ENCODE measurements at regions not wholly inside any gene's neighbourhood (a gene's known extent, or its start where the extent isn't known, plus 50 kb on each side); places are given as distances from the start of the nearest gene placed in this dataset.

DNA sequence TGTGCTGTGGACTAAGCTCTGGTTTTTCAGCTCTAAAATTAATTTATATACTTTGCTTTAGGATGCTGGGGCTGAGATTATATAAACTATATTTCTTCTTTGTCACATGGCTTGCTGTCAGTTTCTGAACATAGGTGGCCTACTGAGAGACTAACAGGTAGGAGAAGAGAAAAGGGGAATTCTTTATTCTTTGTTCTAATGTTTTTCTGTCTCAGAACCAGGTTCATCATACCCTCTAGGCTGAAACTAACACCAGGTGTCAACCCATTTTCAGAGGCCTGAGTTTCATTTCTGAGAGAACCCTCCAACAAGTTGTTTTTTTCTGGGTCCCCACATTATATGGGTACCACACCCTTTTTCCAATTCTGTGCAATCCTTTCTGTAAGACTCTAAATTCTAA lies 843.6 kb downstream of the TRIB2 start:
- POLR2A ChIA-PET = no interaction called here
- DNase-seq (ENCODE audit: extremely low read depth in 1 of 4, low spot score in 3 of 4) (no peak), ATAC-seq (no peak), FAIRE-seq (no peak)
- no peaks in the 10 kb centered on the region for H4K20me1 ChIP-seq (replicated peaks; ENCODE audit: control insufficient read depth, insufficient read depth, low read length)
- H3K4me1 ChIP-seq (replicated peaks in 1 of 2; ENCODE audit: control insufficient read depth in 2 of 2, insufficient read depth in 2 of 2, low read length in 2 of 2) = no peaks in the 10 kb centered on the region
- H3K36me3 ChIP-seq (ENCODE audit: control insufficient read depth, insufficient read depth, low read length) = no peaks in the 10 kb centered on the region
- intact Hi-C loops (cut with micrococcal nuclease) (no loop called here), in situ Hi-C loops (cut with MboI) (no loop called here)
- no peak overlapping the region for H3K4me2 ChIP-seq (ENCODE audit: insufficient read depth, low read length)
- H3K4me3 ChIP-seq = no peak overlapping the region
- no TSS peak for BruUV-seq (replicated peaks)
- H3K9me1 ChIP-seq (ENCODE audit: control insufficient read depth, insufficient read depth, low read length) = no peaks in the 10 kb centered on the region
- no peak overlapping the region for H3K27ac ChIP-seq (ENCODE audit: extremely low read depth, low read depth, low read length)
- H3K9me3 ChIP-seq (replicated peaks; ENCODE audit: control insufficient read depth, insufficient read depth, low read depth, low read length) = no peaks in the 10 kb centered on the region
- no peaks in the 10 kb centered on the region for H3K79me2 ChIP-seq (ENCODE audit: control insufficient read depth, insufficient read depth, low read length)
- H3K9ac ChIP-seq (ENCODE audit: insufficient read depth in 1 of 2, low read depth in 2 of 2, low read length in 2 of 2) = no peak overlapping the region
- no peaks in the 10 kb centered on the region for H3K27me3 ChIP-seq (ENCODE audit: control insufficient read depth in 2 of 2, insufficient read depth in 2 of 2, low read length in 2 of 2)
- CTCF ChIA-PET (ENCODE audit: low intra/inter-chr PET ratio) = no interaction called here
- H2AFZ ChIP-seq (ENCODE audit: low read depth, low read length) = no peak overlapping the region
- TF ChIP-seq CSDE1 (IDR thresholded peaks at IDR 0.05) (no peak), ZNF830 (CRISPR knock-in tag; IDR thresholded peaks at IDR 0.05) (no peak), SRSF9 (IDR thresholded peaks at IDR 0.05; ENCODE audit: borderline replicate concordance, low read depth, low read length) (no peak), ERF (CRISPR knock-in tag; IDR thresholded peaks at IDR 0.05) (no peak), POU5F1 (IDR thresholded peaks at IDR 0.05; ENCODE audit: borderline replicate concordance, low read depth, low read length, partially characterized antibody) (no peak), ZBTB8A (IDR thresholded peaks at IDR 0.05; ENCODE audit: partially characterized antibody) (no peak), HOXB6 (CRISPR knock-in tag; IDR thresholded peaks at IDR 0.05; ENCODE audit: borderline replicate concordance) (no peak), SMARCB1 (IDR thresholded peaks at IDR 0.05; ENCODE audit: insufficient read length, low read depth) (no peak), POLR3G (IDR thresholded peaks at IDR 0.05; ENCODE audit: extremely low read depth, insufficient read length, insufficient replicate concordance) (no peak), GTF2E2 (tag; IDR thresholded peaks at IDR 0.05) (no peak), ESRRB (CRISPR knock-in tag; IDR thresholded peaks at IDR 0.05; ENCODE audit: borderline replicate concordance) (no peak), MBD2 (IDR thresholded peaks at IDR 0.05; ENCODE audit: borderline replicate concordance, low read depth) (no peak), MYNN (IDR thresholded peaks at IDR 0.05) (no peak), MYNN (CRISPR knock-in tag; IDR thresholded peaks at IDR 0.05) (no peak), CBX5 (IDR thresholded peaks at IDR 0.05; ENCODE audit: borderline replicate concordance, low read depth) (no peak), KAT7 (CRISPR knock-in tag; IDR thresholded peaks at IDR 0.05; ENCODE audit: borderline replicate concordance) (no peak), SNRNP70 (optimal IDR thresholded peaks at IDR 0.05; ENCODE audit: low read depth, low read length) (no peak), ZNF584 (CRISPR knock-in tag; IDR thresholded peaks at IDR 0.05; ENCODE audit: low read depth) (no peak)
- TF ChIP-seq, protein P1, sequence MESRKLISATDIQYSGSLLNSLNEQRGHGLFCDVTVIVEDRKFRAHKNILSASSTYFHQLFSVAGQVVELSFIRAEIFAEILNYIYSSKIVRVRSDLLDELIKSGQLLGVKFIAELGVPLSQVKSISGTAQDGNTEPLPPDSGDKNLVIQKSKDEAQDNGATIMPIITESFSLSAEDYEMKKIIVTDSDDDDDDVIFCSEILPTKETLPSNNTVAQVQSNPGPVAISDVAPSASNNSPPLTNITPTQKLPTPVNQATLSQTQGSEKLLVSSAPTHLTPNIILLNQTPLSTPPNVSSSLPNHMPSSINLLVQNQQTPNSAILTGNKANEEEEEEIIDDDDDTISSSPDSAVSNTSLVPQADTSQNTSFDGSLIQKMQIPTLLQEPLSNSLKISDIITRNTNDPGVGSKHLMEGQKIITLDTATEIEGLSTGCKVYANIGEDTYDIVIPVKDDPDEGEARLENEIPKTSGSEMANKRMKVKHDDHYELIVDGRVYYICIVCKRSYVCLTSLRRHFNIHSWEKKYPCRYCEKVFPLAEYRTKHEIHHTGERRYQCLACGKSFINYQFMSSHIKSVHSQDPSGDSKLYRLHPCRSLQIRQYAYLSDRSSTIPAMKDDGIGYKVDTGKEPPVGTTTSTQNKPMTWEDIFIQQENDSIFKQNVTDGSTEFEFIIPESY (CRISPR knock-in tag; IDR thresholded peaks at IDR 0.05) = no peak
- TF ChIP-seq, protein P2, sequence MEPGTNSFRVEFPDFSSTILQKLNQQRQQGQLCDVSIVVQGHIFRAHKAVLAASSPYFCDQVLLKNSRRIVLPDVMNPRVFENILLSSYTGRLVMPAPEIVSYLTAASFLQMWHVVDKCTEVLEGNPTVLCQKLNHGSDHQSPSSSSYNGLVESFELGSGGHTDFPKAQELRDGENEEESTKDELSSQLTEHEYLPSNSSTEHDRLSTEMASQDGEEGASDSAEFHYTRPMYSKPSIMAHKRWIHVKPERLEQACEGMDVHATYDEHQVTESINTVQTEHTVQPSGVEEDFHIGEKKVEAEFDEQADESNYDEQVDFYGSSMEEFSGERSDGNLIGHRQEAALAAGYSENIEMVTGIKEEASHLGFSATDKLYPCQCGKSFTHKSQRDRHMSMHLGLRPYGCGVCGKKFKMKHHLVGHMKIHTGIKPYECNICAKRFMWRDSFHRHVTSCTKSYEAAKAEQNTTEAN (CRISPR knock-in tag; IDR thresholded peaks at IDR 0.05) = no peak
- TF ChIP-seq, protein P3, sequence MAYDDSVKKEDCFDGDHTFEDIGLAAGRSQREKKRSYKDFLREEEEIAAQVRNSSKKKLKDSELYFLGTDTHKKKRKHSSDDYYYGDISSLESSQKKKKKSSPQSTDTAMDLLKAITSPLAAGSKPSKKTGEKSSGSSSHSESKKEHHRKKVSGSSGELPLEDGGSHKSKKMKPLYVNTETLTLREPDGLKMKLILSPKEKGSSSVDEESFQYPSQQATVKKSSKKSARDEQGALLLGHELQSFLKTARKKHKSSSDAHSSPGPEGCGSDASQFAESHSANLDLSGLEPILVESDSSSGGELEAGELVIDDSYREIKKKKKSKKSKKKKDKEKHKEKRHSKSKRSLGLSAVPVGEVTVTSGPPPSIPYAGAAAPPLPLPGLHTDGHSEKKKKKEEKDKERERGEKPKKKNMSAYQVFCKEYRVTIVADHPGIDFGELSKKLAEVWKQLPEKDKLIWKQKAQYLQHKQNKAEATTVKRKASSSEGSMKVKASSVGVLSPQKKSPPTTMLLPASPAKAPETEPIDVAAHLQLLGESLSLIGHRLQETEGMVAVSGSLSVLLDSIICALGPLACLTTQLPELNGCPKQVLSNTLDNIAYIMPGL (CRISPR knock-in tag; IDR thresholded peaks at IDR 0.05) = no peak
